Ishikawa (cell line): ENCODE measurements at regions not wholly inside any gene's neighbourhood (a gene's known extent, or its start where the extent isn't known, plus 50 kb on each side); places are given as distances from the start of the nearest gene placed in this dataset.

Experiments used
- EP300 ChIP-seq: IDR thresholded peaks from 2 replicates; pipeline ENCODE4 v1.6.1; 2012; ENCODE audit warnings: borderline replicate concordance
- NFIC ChIP-seq: IDR thresholded peaks from 2 replicates; pipeline ENCODE4 v1.6.1; 2012
- TF ChIP-seq, protein P1 (sequence below): IDR thresholded peaks from 2 replicates; pipeline ENCODE4 v1.6.1; 2012
- TF ChIP-seq, protein P2 (sequence below): IDR thresholded peaks from 2 replicates; pipeline ENCODE4 v1.6.1; 2012; ENCODE audit warnings: low read depth, mild to moderate bottlenecking

DNA sequence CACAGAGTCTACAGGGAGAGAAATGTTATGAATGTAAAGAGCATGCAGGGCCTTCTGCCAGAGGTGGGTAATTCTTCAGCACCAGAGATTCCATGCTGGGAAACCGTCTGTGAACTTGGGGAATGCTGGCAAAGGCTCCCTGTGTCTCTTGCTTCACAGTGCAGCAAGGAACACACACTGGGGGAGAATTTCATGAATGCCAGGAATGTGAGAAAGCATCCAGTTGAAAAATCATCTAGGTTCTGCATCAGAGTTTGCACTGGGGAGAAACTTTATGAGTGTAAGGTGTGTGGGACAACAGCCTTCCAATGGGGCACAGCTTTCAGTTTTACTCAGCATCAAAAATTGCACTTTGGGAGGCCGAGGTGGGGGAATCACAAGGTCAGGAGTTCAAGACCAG, 224.3 kb upstream of the IGFBP3 start:
- TF ChIP-seq NFIC: peak; percentile 97
- TF ChIP-seq, protein P1, sequence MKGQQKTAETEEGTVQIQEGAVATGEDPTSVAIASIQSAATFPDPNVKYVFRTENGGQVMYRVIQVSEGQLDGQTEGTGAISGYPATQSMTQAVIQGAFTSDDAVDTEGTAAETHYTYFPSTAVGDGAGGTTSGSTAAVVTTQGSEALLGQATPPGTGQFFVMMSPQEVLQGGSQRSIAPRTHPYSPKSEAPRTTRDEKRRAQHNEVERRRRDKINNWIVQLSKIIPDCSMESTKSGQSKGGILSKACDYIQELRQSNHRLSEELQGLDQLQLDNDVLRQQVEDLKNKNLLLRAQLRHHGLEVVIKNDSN: peak; percentile 23; the same call in 1 of the 2 replicates
- peak; percentile 99 for TF ChIP-seq EP300
- TF ChIP-seq, protein P2, sequence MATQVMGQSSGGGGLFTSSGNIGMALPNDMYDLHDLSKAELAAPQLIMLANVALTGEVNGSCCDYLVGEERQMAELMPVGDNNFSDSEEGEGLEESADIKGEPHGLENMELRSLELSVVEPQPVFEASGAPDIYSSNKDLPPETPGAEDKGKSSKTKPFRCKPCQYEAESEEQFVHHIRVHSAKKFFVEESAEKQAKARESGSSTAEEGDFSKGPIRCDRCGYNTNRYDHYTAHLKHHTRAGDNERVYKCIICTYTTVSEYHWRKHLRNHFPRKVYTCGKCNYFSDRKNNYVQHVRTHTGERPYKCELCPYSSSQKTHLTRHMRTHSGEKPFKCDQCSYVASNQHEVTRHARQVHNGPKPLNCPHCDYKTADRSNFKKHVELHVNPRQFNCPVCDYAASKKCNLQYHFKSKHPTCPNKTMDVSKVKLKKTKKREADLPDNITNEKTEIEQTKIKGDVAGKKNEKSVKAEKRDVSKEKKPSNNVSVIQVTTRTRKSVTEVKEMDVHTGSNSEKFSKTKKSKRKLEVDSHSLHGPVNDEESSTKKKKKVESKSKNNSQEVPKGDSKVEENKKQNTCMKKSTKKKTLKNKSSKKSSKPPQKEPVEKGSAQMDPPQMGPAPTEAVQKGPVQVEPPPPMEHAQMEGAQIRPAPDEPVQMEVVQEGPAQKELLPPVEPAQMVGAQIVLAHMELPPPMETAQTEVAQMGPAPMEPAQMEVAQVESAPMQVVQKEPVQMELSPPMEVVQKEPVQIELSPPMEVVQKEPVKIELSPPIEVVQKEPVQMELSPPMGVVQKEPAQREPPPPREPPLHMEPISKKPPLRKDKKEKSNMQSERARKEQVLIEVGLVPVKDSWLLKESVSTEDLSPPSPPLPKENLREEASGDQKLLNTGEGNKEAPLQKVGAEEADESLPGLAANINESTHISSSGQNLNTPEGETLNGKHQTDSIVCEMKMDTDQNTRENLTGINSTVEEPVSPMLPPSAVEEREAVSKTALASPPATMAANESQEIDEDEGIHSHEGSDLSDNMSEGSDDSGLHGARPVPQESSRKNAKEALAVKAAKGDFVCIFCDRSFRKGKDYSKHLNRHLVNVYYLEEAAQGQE: peak; percentile 13; the same call in 1 of the 2 replicates
